MM.1S (cell line): ENCODE measurements at regions not wholly inside any gene's neighbourhood (a gene's known extent, or its start where the extent isn't known, plus 50 kb on each side); places are given as distances from the start of the nearest gene placed in this dataset.

ENCODE experiments used
- DNase-seq: peaks from one replicate; pipeline ENCODE4 v3.0.0-alpha.2; 2015
- H2AFZ ChIP-seq: fragments of 300-600 bp; sonication (generic); 2 replicates; pipeline ENCODE4 v1.6.0; 2016; ENCODE audit warnings: antibody characterized with exemption, low read length
- H3F3A ChIP-seq: fragments of 300-600 bp; sonication (generic); 2 replicates; pipeline ENCODE4 v1.6.1; 2016; ENCODE audit warnings: mild to moderate bottlenecking, antibody characterized with exemption, low read length, moderate library complexity, mixed read lengths; ENCODE audit not compliant: insufficient read depth
- H3K27ac ChIP-seq: fragments of 300-600 bp; sonication (generic); 2 replicates; pipeline ENCODE4 v1.5.1; 2016; ENCODE audit warnings: mild to moderate bottlenecking, low read length
- H3K27me3 ChIP-seq: fragments of 300-600 bp; sonication (generic); replicated peaks from 2 replicates; pipeline ENCODE4 v1.6.0; 2016; ENCODE audit warnings: low read length; ENCODE audit not compliant: insufficient read depth
- H3K36me3 ChIP-seq: fragments of 300-600 bp; sonication (generic); replicated peaks from 2 replicates; pipeline ENCODE4 v1.6.1; 2016; ENCODE audit warnings: mild to moderate bottlenecking, low read length, mixed read lengths; ENCODE audit not compliant: insufficient read depth
- H3K4me1 ChIP-seq: fragments of 300-600 bp; sonication (generic); 2 replicates; pipeline ENCODE4 v1.6.1; 2016; ENCODE audit warnings: low read length, mixed read lengths
- H3K4me2 ChIP-seq: fragments of 300-600 bp; sonication (generic); 2 replicates; pipeline ENCODE4 v1.6.0; 2016; ENCODE audit warnings: low read depth, low read length
- H3K4me3 ChIP-seq: fragments of 300-600 bp; sonication (generic); 2 replicates; pipeline ENCODE4 v1.5.1; 2016; ENCODE audit warnings: low read length, mixed read lengths
- H3K79me2 ChIP-seq: fragments of 300-600 bp; sonication (generic); 2 replicates; pipeline ENCODE4 v1.6.1; 2016; ENCODE audit warnings: mixed run types, low read length, mixed read lengths
- H3K9ac ChIP-seq: fragments of 300-600 bp; sonication (generic); 2 replicates; pipeline ENCODE4 v1.6.1; 2016; ENCODE audit warnings: low read length, mixed read lengths
- H3K9me2 ChIP-seq: fragments of 300-600 bp; sonication (generic); replicated peaks from 2 replicates; pipeline ENCODE4 v1.6.1; 2016; ENCODE audit warnings: mild to moderate bottlenecking, low read length, mixed read lengths; ENCODE audit not compliant: insufficient read depth
- H3K9me3 ChIP-seq: fragments of 300-600 bp; sonication (generic); replicated peaks from 2 replicates; pipeline ENCODE4 v1.6.1; 2016; ENCODE audit warnings: mild to moderate bottlenecking, low read length, mixed read lengths; ENCODE audit not compliant: insufficient read depth
- H4K20me1 ChIP-seq: fragments of 300-600 bp; sonication (generic); 2 replicates; pipeline ENCODE4 v1.6.1; 2016; ENCODE audit warnings: mild to moderate bottlenecking, low read length, moderate library complexity, mixed read lengths; ENCODE audit not compliant: insufficient read depth
- CTCF ChIP-seq: fragments of 300-600 bp; sonication (generic); IDR thresholded peaks from 2 replicates; pipeline ENCODE4 v1.5.1; 2016; ENCODE audit warnings: antibody characterized with exemption, low read length, mixed read lengths
- EZH2 ChIP-seq: fragments of 300-600 bp; sonication (generic); optimal IDR thresholded peaks from 2 replicates; pipeline ENCODE3; 2017; ENCODE audit warnings: low read depth, mild to moderate bottlenecking, antibody characterized with exemption, low read length, mixed read lengths
- EZH2phosphoT487 ChIP-seq: fragments of 300-600 bp; sonication (generic); IDR thresholded peaks from 2 replicates; pipeline ENCODE4 v1.6.1; 2018; ENCODE audit warnings: antibody characterized with exemption, low read length

- no peak for DNase-seq
- Histone ChIP-seq H3K79me2 (no peaks in the 10 kb centered on the region), H3K27me3 (no peaks in the 10 kb centered on the region), H2AFZ (no peak overlapping the region), H3K9me3 (no peaks in the 10 kb centered on the region), H3K4me2 (no peak overlapping the region), H3F3A (no peaks in the 10 kb centered on the region), H4K20me1 (no peaks in the 10 kb centered on the region), H3K9ac (no peak overlapping the region), H3K4me3 (no peak overlapping the region), H3K36me3 (no peaks in the 10 kb centered on the region), H3K27ac (no peak overlapping the region), H3K9me2 (no peaks in the 10 kb centered on the region), H3K4me1 (no peaks in the 10 kb centered on the region)
- TF ChIP-seq EZH2phosphoT487 (no peak), CTCF (no peak), EZH2 (no peak)
Observed at GRCh38 chr18:44341759-44342158, 338.9 kb upstream of the SETBP1 start.

GRCh38 chr18:44342162-44342561 lies 338.5 kb upstream of the SETBP1 start:
- H3K36me3 ChIP-seq = no peaks in the 10 kb centered on the region
- DNase-seq = no peak
- no peaks in the 10 kb centered on the region for H3K27me3 ChIP-seq
- no peak overlapping the region for H2AFZ ChIP-seq
- H3K9me3 ChIP-seq = no peaks in the 10 kb centered on the region
- H3K79me2 ChIP-seq = no peaks in the 10 kb centered on the region
- H3K4me3 ChIP-seq = no peak overlapping the region
- no peak overlapping the region for H3K27ac ChIP-seq
- no peaks in the 10 kb centered on the region for H3F3A ChIP-seq
- no peaks in the 10 kb centered on the region for H4K20me1 ChIP-seq
- H3K9me2 ChIP-seq = no peaks in the 10 kb centered on the region
- H3K4me1 ChIP-seq = no peaks in the 10 kb centered on the region
- no peak overlapping the region for H3K4me2 ChIP-seq
- TF ChIP-seq EZH2phosphoT487 = no peak
- TF ChIP-seq CTCF = no peak
- no peak for TF ChIP-seq EZH2
- no peak overlapping the region for H3K9ac ChIP-seq

GRCh38 chr18:44342946-44343345 lies 337.7 kb upstream of the SETBP1 start:
- Histone ChIP-seq H3K9me3 (no peaks in the 10 kb centered on the region), H2AFZ (no peak overlapping the region), H3K36me3 (no peaks in the 10 kb centered on the region), H3F3A (no peaks in the 10 kb centered on the region), H3K27me3 (no peaks in the 10 kb centered on the region), H4K20me1 (no peaks in the 10 kb centered on the region), H3K4me2 (no peak overlapping the region), H3K4me3 (no peak overlapping the region), H3K9me2 (no peaks in the 10 kb centered on the region), H3K27ac (no peak overlapping the region), H3K79me2 (no peaks in the 10 kb centered on the region), H3K9ac (no peak overlapping the region), H3K4me1 (no peaks in the 10 kb centered on the region)
- no peak for TF ChIP-seq EZH2phosphoT487
- TF ChIP-seq CTCF = no peak
- no peak for TF ChIP-seq EZH2
- no peak for DNase-seq
